T47D (cell line): ENCODE measurements at regions not wholly inside any gene's neighbourhood (a gene's known extent, or its start where the extent isn't known, plus 50 kb on each side); places are given as distances from the start of the nearest gene placed in this dataset.

Source experiments
- DNase-seq, 2 experiments: peaks; one replicate each; pipeline versions ENCODE4 v3.0.0 to v3.0.0-alpha.2; 2011 to 2012; ENCODE audit warnings: low read depth in 1 of 2, low spot score in 1 of 2
- JUND ChIP-seq: IDR thresholded peaks from 2 replicates; pipeline ENCODE4 v1.6.1; 2012; ENCODE audit warnings: low read depth
- in situ Hi-C: cut with HindIII; loops from 2 replicates; pipeline ENCODE4 v1.10.0; 2016; ENCODE audit warnings: low sequenced_read_pairs, low pct_unique_long_range_greater_than_20kb

DNA sequence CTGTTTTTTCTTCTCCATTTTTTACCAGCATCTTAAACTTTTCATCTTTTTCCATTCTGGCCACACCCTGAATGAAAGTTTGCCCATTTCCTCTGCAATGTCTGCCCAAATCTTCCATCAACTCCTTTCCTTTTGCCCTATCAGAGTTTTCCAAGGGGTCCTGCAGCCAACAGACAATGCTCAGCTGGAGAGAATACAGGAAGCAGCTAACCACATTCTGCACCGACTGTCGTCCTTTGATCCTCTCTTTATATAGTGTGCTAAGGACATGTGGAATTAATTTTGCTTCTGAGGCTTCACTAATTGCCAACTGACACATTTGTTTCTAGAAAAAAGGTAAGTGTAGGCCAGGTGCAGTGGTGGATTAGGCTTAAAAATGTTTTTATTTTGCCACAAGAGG, 50.5 kb upstream of the DLX2 start:
- in situ Hi-C loops = no loop called here
- no peak for DNase-seq
- TF ChIP-seq JUND = no peak

DNA sequence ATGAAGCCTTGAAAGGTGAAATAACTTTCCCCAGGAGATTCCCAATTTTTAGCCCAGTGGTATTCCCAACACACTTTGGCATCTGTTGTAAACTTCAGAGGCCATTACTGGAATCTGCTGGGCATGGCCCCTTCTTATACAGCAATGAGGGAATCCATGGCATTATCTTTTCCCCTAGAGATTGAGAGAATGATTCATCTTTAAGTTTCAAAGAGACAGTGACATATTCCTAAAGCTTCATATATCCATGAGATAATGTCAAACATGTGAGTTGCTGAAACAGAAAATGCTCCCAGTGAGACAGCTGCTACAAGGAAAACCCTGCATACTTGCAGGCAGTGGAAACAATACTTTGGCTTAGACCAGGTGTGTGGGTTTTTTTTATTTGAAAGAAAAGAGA, 51.1 kb upstream of the DLX2 start:
- no peak for TF ChIP-seq JUND
- in situ Hi-C loops = no loop called here
- DNase-seq = no peak

GRCh38 chr2:172155752-172156151, 53.1 kb upstream of the DLX2 start:
- DNase-seq = no peak
- no peak for TF ChIP-seq JUND
- in situ Hi-C loops = no loop called here

DNA sequence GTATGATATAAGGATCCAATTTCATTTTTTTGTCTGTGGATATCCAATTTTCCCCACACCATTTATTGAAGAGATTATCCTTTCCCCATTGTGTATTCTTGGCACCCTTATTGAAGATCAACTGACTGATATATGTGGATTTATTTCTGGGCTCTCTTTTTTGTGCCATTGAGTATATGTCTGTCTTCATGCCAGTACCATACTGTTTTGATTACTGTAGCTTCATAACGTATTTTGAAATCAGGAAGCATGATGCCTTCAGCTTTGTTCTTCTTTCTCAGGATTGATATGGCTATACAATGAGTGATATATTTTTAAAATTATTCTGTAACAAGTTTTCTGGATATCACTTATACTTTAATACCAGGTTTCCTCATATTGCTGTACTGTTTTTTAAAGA, 58.1 kb upstream of the DLX2 start:
- no peak for DNase-seq
- in situ Hi-C loops = no loop called here
- TF ChIP-seq JUND = no peak

DNA sequence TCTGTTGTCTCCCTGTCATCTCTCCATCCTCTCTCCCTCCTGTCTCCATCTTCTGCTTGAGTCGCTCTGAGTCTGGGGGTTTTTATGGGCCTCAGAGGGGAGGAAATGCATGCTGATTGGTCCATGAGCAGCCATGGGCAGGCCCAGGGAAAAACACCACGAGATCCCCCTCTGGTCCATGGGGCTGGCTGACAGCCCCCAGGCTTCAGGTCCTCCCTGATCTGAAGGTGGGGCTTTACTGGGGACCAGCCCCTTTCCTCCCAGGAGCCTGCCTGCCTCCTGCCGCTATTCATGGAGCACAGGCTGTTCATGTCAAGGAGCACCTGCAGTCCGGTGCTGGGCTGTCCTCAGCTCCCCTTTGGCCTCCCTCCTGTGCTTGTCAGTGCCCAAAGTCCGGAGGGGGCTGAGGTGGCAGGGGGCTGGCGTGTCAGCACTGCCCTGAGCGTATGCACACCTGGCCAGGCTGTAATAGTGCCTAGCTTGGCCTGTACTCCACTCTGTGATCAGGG, 59.6 kb upstream of the DLX2 start:
- TF ChIP-seq JUND = no peak
- DNase-seq = no peak
- in situ Hi-C loops = no loop called here

- no peak for TF ChIP-seq JUND
- in situ Hi-C loops = no loop called here
- DNase-seq = no peak
Observed at GRCh38 chr2:172162739-172163336, 60.1 kb upstream of the DLX2 start.

GRCh38 chr2:172168917-172169346, 66.2 kb upstream of the DLX2 start:
- DNase-seq = peak in 1 of 2 experiments; percentile 20
- in situ Hi-C loops = no loop called here
- no peak for TF ChIP-seq JUND

DNA sequence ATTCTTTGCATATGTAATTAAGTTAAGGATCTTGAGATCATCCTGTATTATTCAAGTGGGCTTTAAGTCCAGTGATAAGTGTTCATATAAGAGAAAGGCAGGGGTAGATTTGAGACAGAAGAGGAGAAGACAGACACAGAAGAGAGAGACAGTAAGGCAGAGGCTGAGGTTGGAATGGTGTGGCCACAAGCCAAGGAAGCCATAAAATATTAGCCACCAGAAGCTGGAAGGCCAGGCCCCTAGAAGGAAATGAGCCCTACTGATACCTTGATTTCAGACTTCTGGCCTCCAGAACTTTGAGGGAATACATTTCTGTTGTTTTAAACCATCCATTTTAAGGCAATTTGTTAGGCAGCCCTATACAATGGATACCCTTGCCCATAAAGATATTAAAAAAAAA, 66.9 kb upstream of the DLX2 start:
- in situ Hi-C loops = no loop called here

GRCh38 chr2:172172513-172173173, 69.9 kb upstream of the DLX2 start:
- peak; percentile 52 to 70 for DNase-seq
- TF ChIP-seq JUND = no peak
- in situ Hi-C loops = no loop called here

More for the DNA sequence above, 66.9 kb upstream of the DLX2 start:
- TF ChIP-seq JUND = no peak
- no peak for DNase-seq

- in situ Hi-C loops = no loop called here
- TF ChIP-seq JUND = no peak
- DNase-seq = no peak
Observed at GRCh38 chr2:172173174-172173706, 70.5 kb upstream of the DLX2 start.

- in situ Hi-C loops = no loop called here
- DNase-seq = no peak
- no peak for TF ChIP-seq JUND
Observed at GRCh38 chr2:172177581-172177980, 74.9 kb upstream of the DLX2 start.

DNA sequence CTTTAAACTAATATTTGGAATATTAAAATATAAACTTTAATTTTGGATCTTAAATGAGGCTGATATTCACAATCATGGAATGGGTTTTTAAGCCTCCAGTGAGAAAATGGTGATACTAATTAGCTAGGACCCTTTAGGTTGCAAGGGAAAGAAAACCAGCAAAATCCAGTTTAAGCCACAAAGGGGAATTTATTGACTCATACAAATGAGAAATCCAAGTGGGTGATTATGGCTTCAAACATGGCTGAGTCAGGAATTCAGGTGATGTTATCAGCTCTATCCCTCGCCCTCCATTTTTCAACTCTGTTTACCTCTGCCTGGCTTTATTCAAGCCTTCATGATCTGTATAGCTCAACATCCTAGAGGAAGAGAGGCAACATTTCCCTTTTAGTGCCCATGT, 75.3 kb upstream of the DLX2 start:
- no peak for DNase-seq
- no peak for TF ChIP-seq JUND
- in situ Hi-C loops = no loop called here

- in situ Hi-C loops = no loop called here
- DNase-seq = no peak
- TF ChIP-seq JUND = no peak
Observed at GRCh38 chr2:172179045-172179701, 76.5 kb upstream of the DLX2 start.
